Endodermal cell (in vitro differentiated cells): ENCODE measurements at regions not wholly inside any gene's neighbourhood (a gene's known extent, or its start where the extent isn't known, plus 50 kb on each side); places are given as distances from the start of the nearest gene placed in this dataset.

Experiments
- DNase-seq: peaks from one replicate; pipeline ENCODE4 v3.0.0-alpha.2; 2017
- H3K27ac ChIP-seq: 2 replicates; pipeline ENCODE4 v1.5.1; 2013; ENCODE audit warnings: mild to moderate bottlenecking, low read depth, low read length, moderate library complexity
- H3K27me3 ChIP-seq: 2 replicates; pipeline ENCODE4 v1.6.1; 2013; ENCODE audit warnings: mild to moderate bottlenecking, low read length, moderate library complexity; ENCODE audit not compliant: insufficient read depth, control insufficient read depth, poor library complexity, severe bottlenecking
- H3K36me3 ChIP-seq: 2 replicates; pipeline ENCODE4 v1.7.0; 2013; ENCODE audit warnings: mild to moderate bottlenecking, low read length, moderate library complexity; ENCODE audit not compliant: control insufficient read depth, insufficient read depth
- H3K4me1 ChIP-seq: one replicate; pipeline ENCODE4 v1.7.0; 2013; ENCODE audit warnings: low read length; ENCODE audit not compliant: control insufficient read depth, insufficient read depth
- H3K4me3 ChIP-seq: 2 replicates; pipeline ENCODE4 v1.5.1; 2013; ENCODE audit warnings: mild to moderate bottlenecking, low read length, moderate library complexity
- H3K9ac ChIP-seq: 2 replicates; pipeline ENCODE4 v1.6.1; 2013; ENCODE audit warnings: mild to moderate bottlenecking, low read length, moderate library complexity; ENCODE audit not compliant: poor library complexity, severe bottlenecking; ENCODE audit errors: extremely low read depth
- H3K9me3 ChIP-seq: 2 replicates; pipeline ENCODE4 v1.6.1; 2013; ENCODE audit warnings: mild to moderate bottlenecking, low read length, moderate library complexity; ENCODE audit not compliant: control insufficient read depth
- H3K27ac Mint-ChIP-seq: 2 replicates; pipeline ENCODE4 v1.8.0; 2020; ENCODE audit warnings: mixed read lengths
- H3K27me3 Mint-ChIP-seq: 2 replicates; pipeline ENCODE4 v1.8.0; 2021; ENCODE audit warnings: mild to moderate bottlenecking, mixed read lengths; ENCODE audit not compliant: insufficient read depth
- H3K36me3 Mint-ChIP-seq: 2 replicates; pipeline ENCODE4 v1.8.0; 2020; ENCODE audit warnings: low read depth, mixed read lengths
- H3K4me1 Mint-ChIP-seq: 2 replicates; pipeline ENCODE4 v1.8.0; 2020; ENCODE audit warnings: mixed read lengths
- H3K4me3 Mint-ChIP-seq: 2 replicates; pipeline ENCODE4 v1.8.0; 2020; ENCODE audit warnings: mild to moderate bottlenecking, moderate library complexity, mixed read lengths
- H3K9me3 Mint-ChIP-seq: 2 replicates; pipeline ENCODE4 v1.8.0; 2020; ENCODE audit warnings: mild to moderate bottlenecking, mixed read lengths
- CTCF ChIP-seq: fragments of 200-600 bp; sonication (generic); conservative IDR thresholded peaks from 2 replicates; pipeline ENCODE4 v1.5.0; 2021; ENCODE audit warnings: antibody characterized with exemption, mild to moderate bottlenecking
- WGBS, 2 experiments: methylation state at CpG; one replicate each; pipeline versions ENCODE4 v1.1.5 to v1.1.7; 2013; ENCODE audit warnings: missing lambda C conversion rate in 2 of 2, mixed read lengths in 1 of 2; ENCODE audit not compliant: insufficient coverage in 1 of 2, insufficient read length in 1 of 2; 5-methylcytosine and 5-hydroxymethylcytosine counted together

GRCh38 chr13:64925727-64926126 is 2304.4 kb downstream of the PCDH9 start:
- no peaks in the 10 kb centered on the region for H3K4me1 Mint-ChIP-seq
- H3K9me3 Mint-ChIP-seq: no peaks in the 10 kb centered on the region
- TF ChIP-seq CTCF: no peak
- no peaks in the 10 kb centered on the region for H3K27me3 Mint-ChIP-seq
- Histone ChIP-seq H3K4me1 (no peaks in the 10 kb centered on the region), H3K9me3 (no peaks in the 10 kb centered on the region), H3K36me3 (no peaks in the 10 kb centered on the region), H3K9ac (no peak overlapping the region), H3K27me3 (no peaks in the 10 kb centered on the region), H3K27ac (no peak overlapping the region), H3K4me3 (no peak overlapping the region)
- no peak overlapping the region for H3K27ac Mint-ChIP-seq
- no peak for DNase-seq
- WGBS, 2 experiments: 94 to 97% methylated on average over 4 to 19 of the region's 22 CpGs
- no peak overlapping the region for H3K4me3 Mint-ChIP-seq
- no peaks in the 10 kb centered on the region for H3K36me3 Mint-ChIP-seq

- H3K36me3 ChIP-seq: no peaks in the 10 kb centered on the region
- no peaks in the 10 kb centered on the region for H3K27me3 ChIP-seq
- H3K9ac ChIP-seq: no peak overlapping the region
- no peak overlapping the region for H3K4me3 ChIP-seq
- H3K27ac ChIP-seq: no peak overlapping the region
- no peak for TF ChIP-seq CTCF
- Mint-ChIP-seq H3K4me1 (no peaks in the 10 kb centered on the region), H3K4me3 (no peak overlapping the region), H3K27me3 (no peaks in the 10 kb centered on the region), H3K36me3 (no peaks in the 10 kb centered on the region), H3K9me3 (no peaks in the 10 kb centered on the region), H3K27ac (no peak overlapping the region)
- DNase-seq: peak; percentile 90
- no peaks in the 10 kb centered on the region for H3K9me3 ChIP-seq
- 86 to 92% methylated on average over 3 to 7 of the region's 7 CpGs for WGBS, 2 experiments
- no peaks in the 10 kb centered on the region for H3K4me1 ChIP-seq
Measured at GRCh38 chr13:64925284-64925683, 2304.9 kb downstream of the PCDH9 start.

GRCh38 chr13:64924401-64924800 is 2305.7 kb downstream of the PCDH9 start:
- H3K4me3 Mint-ChIP-seq: no peak overlapping the region
- no peaks in the 10 kb centered on the region for H3K9me3 Mint-ChIP-seq
- no peaks in the 10 kb centered on the region for H3K27me3 Mint-ChIP-seq
- H3K4me1 Mint-ChIP-seq: no peaks in the 10 kb centered on the region
- Histone ChIP-seq H3K4me1 (no peaks in the 10 kb centered on the region), H3K9ac (no peak overlapping the region), H3K27ac (no peak overlapping the region), H3K36me3 (no peaks in the 10 kb centered on the region), H3K27me3 (no peaks in the 10 kb centered on the region), H3K4me3 (no peak overlapping the region), H3K9me3 (no peaks in the 10 kb centered on the region)
- H3K27ac Mint-ChIP-seq: no peak overlapping the region
- TF ChIP-seq CTCF: no peak
- H3K36me3 Mint-ChIP-seq: no peaks in the 10 kb centered on the region
- 93% methylated on average over 6 of the region's 6 CpGs; no CpG with 5 or more reads in 1 of the 2 experiments for WGBS, 2 experiments
- no peak for DNase-seq
